HG03108 (cell line): ENCODE measurements at regions not wholly inside any gene's neighbourhood (a gene's known extent, or its start where the extent isn't known, plus 50 kb on each side); places are given as distances from the start of the nearest gene placed in this dataset.
"Not testable (repeated sequence)": the region's sequence is repeated elsewhere in the genome, so short reads cannot be mapped to it uniquely, and the experiment has no call there.

ENCODE experiments used
- ATAC-seq: cut with Tn5 transposase; IDR thresholded peaks from one replicate; pipeline ENCODE4 v1.9.1; 2021; ENCODE audit warnings: moderate library complexity; ENCODE audit not compliant: unreplicated experiment

- ATAC-seq: no peak
These were observed 1257.5 kb upstream of the ATXN8OS start for GRCh38 chr13:68850160-68850559.

- no peak for ATAC-seq
These were observed 1261.0 kb upstream of the ATXN8OS start for GRCh38 chr13:68846663-68847062.

- ATAC-seq: no peak
These were observed 1273.3 kb upstream of the ATXN8OS start for GRCh38 chr13:68834375-68834774.

GRCh38 chr13:68816715-68817114, 1290.9 kb upstream of the ATXN8OS start:
- ATAC-seq: no peak

DNA sequence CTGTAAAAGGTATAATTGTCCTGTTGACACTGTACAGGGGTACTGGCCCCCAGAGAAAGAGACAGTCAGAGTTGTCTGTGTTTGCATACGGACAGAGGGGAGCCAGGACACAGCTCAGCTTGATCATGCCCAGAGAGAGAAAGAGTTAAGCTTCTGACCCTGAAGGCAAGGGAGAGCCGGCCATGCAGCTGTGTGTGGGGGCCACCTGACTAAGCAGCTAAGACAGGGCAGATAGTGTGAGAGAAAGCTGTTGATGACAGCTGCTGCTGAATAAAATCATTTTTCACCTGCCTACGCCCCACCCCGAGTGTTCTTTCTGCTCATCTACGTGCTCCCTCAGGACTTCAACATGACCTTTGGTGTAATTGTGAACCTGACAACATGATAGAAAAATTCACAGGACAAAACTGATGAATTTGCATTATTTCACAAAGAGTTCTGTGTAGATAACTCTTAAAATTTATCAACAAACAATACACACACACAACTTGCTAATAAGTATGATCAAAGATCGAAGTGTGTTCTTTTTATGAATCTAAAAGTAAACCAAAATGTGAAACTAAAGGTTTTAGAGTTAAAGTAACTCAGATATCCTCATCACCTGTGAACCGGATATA, 1294.3 kb upstream of the ATXN8OS start:
- ATAC-seq: no peak

- ATAC-seq: no peak
These were observed 1297.0 kb upstream of the ATXN8OS start for GRCh38 chr13:68810660-68811059.

DNA sequence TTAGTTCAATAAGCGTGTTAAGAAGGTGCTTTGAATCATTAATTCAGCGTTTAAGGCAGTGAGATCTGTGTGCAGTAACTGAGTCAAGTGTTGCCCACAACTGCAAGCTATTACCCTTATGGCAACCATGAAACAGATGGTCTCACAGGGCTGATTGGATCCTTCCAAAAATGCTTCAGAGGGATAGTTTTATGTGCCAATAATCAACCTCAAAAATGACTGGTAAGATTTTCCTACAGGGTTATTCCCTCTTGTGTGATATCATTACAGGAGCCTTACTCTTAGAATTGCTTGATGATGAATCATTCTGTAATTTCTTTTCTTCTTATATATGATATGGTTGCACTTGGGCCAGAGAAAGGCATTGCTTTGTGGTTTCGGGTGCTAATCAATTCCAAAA, 1299.2 kb upstream of the ATXN8OS start:
- no peak for ATAC-seq

- ATAC-seq: no peak
These were observed 1301.5 kb upstream of the ATXN8OS start for GRCh38 chr13:68806125-68806524.

DNA sequence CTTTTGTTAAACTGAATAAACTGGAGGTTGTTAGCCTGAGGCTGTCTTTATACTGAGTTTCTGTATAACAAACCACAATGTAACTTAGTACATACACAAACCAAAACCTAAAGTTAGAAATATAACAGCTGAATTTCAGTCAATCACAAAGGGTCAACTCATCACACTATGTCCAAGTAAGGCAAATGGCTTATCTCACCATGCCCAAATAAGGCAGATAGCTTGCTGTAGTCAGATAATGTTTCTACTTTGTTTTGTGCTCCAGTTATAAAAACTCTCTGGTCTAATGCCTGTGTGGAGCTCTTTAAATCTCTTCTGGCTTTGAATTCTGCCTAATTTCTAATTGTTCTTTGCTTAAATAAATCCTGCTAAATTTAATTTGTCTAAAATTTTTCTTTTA, 1323.4 kb upstream of the ATXN8OS start:
- ATAC-seq: no peak

DNA sequence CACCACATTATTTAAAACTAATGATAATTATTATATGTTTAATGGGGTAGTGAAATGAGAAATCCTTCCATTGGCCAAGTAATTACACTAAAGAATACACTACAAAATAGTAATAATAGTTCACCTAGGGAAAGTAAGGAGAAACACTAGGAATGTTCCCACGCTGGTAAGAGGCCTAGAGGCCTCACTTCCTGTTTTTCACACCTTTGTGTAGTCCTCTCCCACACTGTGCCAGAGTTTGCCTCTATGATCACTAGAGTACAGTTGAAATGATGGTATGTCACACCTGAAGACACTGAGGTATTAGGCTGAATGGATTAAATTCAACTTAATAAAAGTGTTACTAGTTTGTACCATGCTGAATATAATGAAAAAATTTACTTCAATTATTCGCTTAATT, 1348.0 kb upstream of the ATXN8OS start:
- ATAC-seq: no peak

GRCh38 chr13:68749796-68750195, 1357.8 kb upstream of the ATXN8OS start:
- ATAC-seq: no peak

GRCh38 chr13:68748038-68748437, 1359.6 kb upstream of the ATXN8OS start:
- ATAC-seq: no peak

DNA sequence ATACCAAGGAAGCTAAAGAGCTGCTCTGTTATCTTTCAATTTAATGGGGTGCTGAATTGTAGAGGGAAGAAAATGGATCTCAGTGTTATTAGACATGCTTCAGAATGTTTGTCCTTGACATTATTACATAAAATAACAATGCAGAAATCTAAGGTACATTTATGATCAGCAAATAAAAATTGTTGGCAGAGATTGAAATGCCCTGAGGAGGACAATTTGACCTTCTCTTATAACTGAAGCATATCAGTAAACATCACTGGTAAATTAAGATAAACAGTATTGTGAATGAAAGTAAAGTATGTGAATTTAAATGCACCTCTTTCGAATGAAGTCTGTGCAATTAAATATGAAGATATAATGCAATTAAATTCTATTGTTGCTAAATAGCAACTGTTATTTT, 1362.1 kb upstream of the ATXN8OS start:
- no peak for ATAC-seq

DNA sequence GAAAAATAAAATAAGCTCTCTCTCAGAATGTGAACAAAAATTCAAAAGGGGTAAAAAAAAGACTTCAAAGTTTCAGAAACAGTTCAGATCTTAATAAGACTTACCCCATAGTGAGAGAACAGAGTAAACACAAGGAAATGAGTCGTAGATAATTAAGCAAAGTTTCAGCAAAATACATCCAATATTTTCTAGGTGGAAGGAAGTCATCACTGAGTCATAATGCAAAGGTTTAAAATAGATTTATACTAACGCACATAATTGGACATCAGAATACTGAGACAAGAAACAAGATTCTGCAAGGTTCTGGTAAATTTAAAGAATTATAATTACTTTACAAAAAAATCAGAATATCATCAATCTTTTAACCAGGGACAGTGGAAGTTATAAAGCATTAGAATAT, 1370.7 kb upstream of the ATXN8OS start:
- ATAC-seq: no peak

- ATAC-seq: no peak
These were observed 1379.8 kb upstream of the ATXN8OS start for GRCh38 chr13:68727798-68728197.

DNA sequence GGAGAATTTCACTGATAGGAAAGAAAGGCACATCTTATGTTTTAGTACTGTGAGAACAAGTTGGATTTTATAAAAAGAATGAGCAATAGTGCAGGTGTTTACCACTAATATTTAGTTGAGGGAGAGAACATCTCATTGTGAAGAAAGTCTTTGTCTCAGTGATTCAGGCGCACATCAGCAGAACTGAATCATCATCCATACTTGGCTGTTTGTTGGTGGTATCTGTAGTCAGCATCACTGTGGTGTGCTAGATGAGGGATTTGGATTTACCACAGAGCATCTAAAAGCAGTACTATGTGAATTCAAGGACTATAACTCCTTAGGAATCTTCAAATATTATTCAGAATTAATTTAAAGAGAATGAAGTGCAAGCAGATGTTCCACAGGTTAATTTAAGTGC, 1380.5 kb upstream of the ATXN8OS start:
- no peak for ATAC-seq

DNA sequence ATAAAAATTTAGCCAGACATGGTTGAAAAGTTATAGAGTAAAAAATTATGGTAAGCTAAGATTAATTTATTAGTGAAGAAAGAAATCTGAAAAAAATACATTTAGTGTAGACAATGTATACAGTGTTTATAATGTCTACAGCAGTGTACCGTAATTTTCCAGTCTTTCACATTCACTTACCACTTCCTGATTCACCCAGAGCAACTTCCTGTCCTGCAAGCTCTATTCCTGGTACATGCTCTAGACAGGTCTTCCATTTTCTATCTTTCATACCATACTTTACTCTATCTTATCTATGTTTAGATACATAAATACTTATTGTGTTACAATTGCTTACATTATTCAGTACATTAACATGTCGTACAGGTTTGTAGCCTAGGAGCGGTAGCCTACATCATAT, 1387.8 kb upstream of the ATXN8OS start:
- ATAC-seq: no peak

- no peak for ATAC-seq
These were observed 1392.0 kb upstream of the ATXN8OS start for GRCh38 chr13:68715651-68716050.

GRCh38 chr13:68714292-68714691, 1393.3 kb upstream of the ATXN8OS start:
- no peak for ATAC-seq

- no peak for ATAC-seq
These were observed 1394.2 kb upstream of the ATXN8OS start for GRCh38 chr13:68713394-68713793.

DNA sequence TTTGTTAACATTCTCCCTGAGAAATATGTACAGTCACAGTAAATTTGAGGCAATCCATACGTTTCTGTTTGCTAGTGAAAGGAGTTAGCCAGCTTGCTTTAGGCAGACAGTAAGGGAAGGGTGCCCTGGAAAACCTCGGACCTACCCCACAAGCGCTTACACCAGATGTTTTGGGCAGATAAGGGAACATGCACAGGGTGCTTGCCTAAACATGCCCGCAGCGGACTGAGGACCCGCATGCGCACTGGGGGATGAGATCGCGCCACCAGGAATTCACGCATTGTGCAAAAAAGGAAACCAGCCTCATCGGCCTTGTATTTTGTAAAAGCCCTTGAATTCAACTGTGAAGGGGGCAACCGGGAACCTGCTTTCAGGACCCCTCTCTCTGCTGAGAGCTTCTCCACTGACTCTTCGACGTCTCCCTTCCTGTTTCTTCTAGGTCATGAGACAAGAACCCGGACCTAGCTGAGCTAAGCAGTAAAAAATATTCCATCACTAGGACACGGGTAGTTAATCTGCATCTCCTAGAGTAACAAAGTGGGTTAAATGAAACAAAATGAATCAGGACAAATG, 1399.2 kb upstream of the ATXN8OS start:
- ATAC-seq: no peak

- not testable (repeated sequence) for ATAC-seq
These were observed 1401.6 kb upstream of the ATXN8OS start for GRCh38 chr13:68706044-68706443.

DNA sequence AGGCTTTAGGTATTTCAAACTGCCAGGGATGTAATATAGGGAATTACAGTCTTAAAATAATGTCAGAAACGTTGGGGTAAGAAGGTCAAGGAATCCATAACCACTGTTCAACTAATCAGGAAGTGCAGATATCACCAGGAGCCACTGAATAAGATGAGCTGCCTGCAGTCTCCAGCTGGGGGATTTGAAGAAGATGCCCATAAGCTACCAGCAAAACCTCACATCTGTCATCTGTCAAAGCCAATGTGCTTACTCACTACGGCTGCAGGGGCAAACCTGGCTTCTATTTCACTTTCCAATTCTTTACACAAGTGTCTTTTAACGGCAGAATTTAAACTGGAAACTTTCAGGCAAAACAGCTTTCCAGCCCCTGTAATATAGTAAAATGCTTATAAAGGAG, 1410.1 kb upstream of the ATXN8OS start:
- ATAC-seq: no peak
